Glomerular visceral epithelial cell (primary cell): ENCODE measurements at regions not wholly inside any gene's neighbourhood (a gene's known extent, or its start where the extent isn't known, plus 50 kb on each side); places are given as distances from the start of the nearest gene placed in this dataset.
A peak's percentile ranks its signal among the peaks of the same experiment; 100 is the strongest.

Experiments
- DNase-seq: peaks from one replicate; pipeline ENCODE4 v3.0.0-alpha.2; 2016; ENCODE audit errors: extremely low spot score

DNA sequence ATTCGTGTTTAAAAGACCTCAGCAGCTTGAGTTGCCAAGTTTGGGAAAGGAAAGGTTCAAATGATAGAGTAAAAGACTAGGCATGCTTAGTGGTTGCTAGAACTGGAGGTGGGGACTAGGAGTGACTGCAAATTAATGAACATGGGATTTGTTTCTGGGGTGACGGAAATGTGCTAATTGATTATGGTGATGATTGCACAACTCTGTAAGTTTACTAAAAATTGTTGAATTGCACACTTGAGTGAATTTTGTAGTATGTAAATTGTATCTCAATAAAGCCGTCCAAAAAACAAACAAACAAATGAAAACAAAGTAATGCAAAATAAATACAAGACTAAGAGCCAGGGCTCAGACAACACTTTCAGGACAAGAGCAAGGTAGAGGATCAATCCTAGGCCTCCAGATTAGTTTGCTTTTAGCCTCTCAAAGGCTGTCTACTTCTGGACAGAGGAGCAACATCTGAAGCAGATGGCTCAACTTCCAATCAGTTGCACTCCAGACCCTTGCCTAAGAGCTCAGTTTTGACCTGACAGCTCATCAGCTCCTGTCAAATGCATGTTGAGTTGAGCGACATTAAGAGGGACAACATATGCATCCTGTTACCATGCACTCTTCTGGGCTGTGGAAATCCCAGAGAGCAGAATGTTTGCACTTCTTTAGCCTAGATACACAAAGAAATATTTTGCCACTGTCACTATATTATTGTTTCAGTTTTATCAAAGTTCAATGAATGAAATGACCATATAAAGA, 111.2 kb upstream of the ASIC2 start:
- DNase-seq, result no peak

DNA sequence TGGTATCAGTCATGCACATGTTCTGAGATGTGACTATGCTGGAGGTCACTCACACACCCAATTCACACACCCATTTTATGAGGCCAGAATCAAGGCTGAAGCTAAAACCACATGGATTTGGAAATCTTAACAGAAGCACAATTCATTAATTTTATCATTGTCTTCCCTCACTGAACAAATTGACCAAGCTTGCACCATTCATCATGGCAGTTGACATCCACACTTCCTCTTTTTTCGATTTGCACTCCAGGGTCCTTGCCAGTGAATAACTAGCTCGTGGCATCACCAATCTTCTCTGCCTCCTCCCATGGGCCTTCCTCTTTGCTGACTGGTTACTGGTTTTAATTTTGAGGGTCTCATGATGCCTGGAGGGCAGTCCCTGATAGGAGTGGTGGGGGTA, 123.0 kb upstream of the ASIC2 start:
- no peak for DNase-seq

DNA sequence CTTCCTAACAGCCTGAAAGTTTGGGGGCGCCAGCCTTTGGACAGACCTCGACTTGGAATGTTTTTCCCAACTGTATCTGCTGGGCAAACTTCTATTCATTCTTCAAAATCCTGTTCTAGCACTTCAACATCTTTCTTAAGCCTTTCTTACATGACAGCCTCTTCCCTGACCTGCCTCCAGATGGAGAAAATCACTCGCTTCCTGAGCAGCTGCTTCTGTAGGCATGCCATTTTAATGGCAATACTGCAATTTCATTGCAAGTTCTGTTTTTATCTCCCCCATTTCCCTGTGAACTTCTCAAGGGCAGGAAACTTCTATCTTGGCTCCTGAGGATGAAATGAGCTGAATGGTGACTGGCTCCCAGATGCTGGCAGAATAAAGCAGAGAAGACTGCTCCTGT, 128.8 kb upstream of the ASIC2 start:
- DNase-seq, result no peak

DNA sequence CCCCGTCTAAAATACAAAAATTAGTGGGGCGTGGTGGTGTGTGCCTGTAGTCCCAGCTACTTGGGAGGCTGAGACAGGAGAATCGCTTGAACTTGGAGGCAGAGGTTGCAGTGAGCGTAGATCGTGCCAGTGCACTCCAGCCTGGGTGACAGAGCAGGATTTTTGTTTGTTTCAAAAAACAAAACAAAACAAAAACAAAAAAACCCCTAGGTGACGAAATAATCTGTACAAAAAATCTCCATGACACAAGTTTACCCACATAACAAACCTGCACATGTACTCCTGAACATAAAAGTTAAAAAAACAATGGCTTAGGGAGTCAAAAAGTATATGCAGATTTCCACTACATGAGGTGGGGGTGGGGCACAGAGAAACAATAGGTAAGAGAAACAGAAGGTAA, 140.5 kb upstream of the ASIC2 start:
- no peak for DNase-seq

DNA sequence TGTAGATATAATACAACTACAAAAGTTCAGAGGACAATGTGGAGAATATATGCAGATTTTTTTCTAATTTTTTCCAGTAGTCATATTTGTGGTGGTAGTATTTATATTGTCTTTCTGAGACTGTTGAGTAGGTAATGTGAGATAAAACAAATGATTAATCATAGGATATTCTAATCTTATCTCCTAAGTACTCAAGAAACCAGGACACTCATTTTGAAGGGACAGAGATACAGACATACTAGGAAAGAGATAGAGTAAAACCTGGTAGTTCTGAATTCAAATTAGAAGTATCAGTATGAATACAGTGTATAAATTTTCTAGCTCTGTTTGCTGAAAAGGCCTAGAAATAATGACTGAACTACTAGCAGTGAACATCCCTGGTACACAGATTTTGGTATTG, 141.7 kb upstream of the ASIC2 start:
- DNase-seq, result no peak

DNA sequence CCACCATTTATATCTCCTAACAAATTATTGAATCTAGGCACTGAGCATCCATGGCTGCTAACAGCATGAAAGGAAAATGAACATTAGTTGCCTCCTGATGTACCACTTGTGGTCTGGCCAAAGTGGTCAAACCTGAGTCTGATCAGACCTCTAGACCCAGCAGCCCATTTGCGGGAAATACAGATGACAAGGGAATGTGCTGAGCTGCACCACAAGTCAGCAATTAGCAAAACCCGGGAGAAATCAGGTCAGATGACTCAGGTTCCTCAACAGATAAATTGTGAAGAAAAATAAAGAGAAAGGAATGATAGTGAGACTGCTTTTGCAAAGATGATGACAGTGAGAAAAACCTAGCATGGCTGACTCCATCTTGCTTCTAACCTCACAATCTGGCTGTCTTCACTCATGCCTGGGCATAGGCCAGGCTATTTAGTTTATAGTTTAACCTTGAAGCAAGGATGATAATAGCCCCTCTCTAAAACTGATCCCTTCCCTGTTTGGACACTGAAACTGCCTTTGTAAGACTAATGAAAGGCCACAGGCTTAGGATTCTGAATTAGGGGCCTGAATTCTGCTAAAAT, 142.7 kb upstream of the ASIC2 start:
- peak; percentile 36 for DNase-seq

DNA sequence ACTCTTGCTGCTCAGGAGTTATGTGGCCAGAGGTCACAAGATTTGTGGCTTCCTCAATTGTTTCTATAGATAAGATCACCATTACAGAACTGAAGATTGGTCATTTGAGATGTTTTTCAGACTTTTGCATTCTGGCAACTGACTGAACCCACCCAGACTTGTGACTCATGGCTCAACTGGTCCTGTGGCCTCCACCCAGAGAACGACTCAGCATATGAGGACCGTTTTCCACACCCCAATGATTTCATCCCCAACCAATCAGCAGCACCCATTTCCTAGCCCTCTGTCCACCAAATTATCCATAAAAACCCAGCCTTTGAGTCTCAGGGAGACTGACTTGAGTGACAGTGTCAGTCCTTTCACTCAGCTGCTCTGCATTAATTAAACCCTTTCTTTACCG, 143.2 kb upstream of the ASIC2 start:
- DNase-seq, result peak; percentile 43

DNA sequence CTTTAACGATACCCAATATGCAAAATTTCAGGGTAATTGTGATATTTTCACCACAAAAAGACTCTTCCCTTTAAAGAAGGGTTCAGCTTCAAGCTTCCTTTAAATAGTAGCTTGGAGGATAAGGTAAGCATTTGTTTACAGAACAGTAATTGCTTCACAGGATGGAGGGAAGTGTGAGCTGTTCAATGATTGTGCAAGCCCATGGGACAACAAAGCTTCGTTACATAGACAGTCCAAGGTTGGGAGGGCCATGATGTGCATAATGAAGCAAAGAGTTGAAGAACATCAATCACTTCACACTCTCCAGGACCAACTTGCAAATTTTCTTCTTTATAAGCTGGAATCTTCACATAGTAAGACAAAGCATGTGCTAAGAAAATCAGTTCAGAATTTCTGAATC, 145.0 kb upstream of the ASIC2 start:
- DNase-seq, result no peak

DNA sequence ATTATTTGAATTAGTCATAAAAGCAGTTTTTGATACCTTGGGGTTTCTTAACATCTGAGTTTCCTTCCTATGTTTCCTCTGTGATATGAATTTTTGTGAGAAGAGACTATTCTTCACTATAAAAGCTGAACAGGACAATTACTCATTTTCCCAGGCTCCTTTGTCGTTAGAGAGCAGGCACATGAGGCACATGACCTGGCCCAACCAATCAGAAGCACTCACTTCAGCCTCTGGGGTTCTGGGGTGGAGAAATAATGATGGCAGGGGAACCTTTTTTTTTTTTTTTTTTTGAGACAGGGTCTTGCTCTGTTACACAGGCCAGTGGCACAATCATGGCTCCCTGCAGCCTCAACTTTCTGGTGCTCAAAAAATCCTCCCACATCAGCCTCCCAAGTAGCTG, 145.5 kb upstream of the ASIC2 start:
- no peak for DNase-seq

DNA sequence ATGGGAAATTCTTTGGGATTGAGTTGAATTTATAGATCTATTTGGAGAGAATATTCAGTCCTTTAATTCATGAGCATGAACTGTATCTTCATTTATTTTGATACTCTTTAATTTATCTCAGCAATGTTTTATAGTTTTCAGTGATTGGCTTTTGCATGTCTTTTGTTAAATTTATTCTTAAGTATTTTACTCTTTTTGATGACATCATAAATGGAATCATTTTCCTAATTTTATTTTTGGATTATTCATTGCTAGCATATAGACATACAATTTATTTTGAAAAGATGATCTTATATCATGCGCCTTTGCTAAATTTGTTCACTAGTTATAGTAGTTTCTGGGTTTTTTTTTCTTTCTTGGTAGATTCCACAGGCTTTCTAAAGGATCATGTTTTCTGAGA, 149.2 kb upstream of the ASIC2 start:
- no peak for DNase-seq

DNA sequence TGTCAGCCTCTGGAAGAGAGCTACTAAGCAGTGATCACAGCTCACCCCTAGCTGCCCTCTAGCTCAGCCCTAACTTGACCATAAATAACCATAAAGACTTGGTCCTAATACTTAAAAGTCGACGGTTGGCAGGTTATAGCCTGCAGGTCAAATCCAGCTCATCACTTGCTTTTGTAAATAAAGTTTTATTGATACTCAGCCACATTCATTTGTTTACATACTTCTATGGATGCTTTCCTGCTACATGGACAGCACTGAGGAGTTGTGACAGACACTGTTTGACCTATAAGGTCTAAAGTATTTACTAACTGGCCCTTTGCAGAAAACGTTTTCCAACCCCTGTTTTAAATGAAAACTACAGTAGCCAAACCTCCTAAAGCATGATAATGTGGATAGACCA, 151.6 kb upstream of the ASIC2 start:
- DNase-seq, result no peak

DNA sequence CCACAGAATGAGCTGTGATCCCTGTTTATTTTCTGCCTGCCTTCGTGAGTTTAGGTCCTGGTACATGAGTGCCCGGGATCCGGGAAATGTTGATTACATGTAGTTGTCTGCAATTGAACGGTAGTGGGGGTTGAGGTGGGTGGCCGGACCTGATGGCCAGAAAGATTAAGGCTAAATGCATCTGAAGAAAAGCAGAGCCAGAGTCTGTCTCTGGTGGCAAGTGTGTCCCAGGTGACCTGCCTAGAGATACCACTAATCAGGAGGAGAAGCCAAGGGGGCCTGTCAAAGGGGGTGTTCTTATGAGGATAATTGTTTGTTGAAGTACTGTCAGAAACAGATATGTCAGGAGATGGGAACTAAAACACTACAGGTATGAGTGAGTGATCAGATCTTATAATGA, 154.0 kb upstream of the ASIC2 start:
- no peak for DNase-seq

DNA sequence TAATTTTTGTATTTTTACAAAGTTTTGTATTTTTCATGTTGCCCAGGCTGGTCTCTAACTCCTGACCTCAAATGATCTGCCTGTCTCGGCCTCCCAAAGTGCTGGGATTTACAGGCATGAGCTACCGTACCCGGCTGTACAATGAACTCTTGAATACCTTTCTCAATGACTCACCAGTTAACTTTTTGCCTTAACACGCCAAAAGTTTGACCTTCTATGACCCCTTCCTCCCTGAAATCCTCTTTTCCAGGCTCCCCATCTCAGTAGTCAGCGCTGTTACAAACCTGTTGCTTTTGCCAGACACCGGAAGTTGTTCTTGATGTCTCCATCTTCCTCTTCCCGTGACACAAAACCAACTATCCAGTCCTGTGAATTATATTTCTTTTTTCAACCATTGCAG, 158.1 kb upstream of the ASIC2 start:
- DNase-seq, result peak; percentile 13

DNA sequence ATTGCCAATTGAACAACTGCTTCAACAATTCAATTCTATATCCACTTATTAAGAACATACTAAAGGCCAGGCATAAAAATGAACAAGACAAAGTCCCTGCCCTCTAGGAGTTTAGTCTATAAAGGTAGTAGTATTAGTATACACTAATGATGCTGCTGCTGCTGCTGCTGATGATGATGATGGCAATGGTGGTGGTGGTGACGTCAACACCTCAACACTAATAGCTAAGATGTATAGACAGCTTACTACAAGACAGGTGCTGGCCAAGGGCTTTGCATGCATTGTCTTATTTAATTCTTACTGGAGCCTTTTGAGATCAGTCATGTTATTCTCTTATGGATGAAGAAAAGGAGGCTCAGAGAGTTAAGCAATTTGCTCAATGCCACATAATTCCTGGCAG, 164.4 kb upstream of the ASIC2 start:
- no peak for DNase-seq

DNA sequence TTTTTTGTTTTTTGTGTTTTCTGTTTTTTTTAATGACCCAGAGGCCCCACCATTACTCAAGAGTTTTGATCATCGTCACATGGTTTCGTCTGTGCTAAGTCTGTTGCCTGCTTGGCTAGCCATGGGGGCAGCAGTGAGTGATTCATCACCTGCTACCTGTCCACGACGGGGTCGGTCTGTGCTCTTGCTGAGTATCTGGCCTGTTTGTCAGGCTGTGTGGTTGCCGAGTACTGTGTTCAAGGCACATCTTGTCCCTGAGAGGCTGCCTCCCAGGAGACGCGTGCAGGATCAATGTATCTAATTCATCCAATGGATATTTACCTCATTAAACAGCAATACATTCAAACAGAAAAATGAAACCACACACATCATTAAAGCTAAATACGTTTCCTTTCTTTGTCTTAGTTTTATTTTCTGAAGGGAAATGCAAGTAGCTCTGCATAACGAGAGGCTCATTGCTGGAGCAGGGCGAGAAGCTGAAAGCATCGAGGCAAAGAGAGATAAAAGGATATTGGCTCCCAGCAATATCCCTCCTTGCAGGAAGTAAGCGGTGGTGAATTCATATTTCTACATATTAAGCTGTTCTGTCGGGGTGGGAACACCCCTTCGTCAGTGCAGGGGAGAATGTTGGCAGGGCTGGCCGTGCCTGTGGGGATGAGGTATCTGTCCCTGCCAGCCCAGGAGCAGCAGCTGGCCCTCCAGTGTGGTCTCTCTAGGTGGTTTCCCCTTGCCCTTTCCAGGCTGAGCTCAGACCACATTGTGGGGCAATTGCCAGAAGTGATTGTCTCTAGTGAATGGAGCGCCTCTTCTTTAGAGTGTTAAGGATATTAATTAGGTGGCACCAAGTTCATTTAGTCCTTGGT, 166.2 kb upstream of the ASIC2 start:
- DNase-seq, result peak; percentile 91

DNA sequence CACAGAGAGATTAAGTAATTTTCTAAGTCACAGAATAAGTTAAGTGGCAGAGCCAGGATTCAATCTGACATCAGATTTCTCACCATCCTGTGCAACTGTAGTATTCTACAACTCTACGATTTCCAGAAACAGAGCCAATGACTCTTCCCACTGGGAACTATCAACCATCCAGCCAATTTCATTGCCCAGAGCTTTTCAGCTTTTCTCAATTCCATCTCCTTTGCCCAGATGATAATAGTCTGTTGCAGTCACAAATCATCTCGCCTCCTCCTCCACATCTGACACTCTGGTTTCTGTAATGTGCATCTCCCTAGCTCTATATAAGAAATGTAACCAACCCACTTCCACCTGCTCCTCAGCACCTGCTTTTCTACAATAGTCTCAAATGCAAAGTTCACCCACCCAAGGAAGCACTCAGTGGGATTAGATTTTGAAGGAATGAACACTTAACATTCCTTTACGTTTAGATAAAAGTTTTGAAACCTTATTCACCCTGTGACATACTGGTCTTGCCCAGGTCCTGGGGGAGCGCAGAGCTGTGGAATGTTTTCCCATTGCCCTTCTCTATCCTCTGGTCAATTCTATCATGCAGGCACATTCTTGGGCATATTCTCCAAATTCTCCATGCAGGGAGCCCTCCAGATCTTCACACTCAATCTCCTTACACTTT, 167.8 kb upstream of the ASIC2 start:
- peak; percentile 85 for DNase-seq

DNA sequence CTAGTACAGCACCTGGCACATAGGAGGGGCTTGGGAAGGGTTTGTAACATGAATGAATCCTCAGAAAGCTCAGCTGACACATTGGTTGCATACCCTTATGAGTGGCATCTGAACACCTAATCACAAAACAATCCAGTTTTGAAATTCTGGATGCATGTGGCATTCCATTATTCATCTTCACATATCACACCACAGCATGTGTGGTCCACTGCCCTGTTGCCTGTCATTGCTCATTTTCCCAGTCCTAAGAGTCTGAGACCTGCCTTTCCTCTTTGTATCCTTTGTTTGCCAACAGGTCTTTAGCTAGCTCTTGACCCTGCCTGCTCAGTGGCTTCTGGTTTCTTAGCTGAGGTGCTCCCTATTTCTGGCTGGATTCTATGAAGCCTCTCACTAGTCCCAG, 170.8 kb upstream of the ASIC2 start:
- peak; percentile 81 for DNase-seq

DNA sequence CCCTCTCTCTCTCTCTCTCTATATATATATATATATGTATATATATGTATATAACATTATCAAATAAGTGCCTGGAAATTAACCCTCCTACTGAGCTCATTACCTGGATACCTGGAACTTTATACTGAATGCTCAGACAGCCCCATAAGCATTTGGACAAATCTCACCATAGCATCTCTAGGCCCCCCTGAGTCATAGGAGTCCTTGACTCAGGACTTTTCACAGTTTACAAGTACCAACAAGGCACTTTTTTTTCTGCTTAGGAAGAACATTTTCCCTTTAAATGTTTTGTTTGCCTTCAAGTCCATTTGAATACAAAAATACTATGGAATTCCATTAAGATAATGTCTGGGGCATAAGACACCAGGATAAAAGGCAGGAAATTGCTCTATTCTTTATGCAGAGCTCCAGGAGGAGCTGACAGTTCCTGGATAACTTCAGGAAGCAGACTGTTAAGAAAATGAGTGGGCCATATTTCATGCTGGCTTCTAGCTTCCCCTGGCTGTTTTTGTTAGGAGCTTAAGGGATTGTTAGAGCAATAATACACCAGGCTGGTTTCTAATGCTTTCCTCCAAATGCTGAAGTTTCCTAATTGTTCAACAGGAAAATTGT, 171.7 kb upstream of the ASIC2 start:
- peak; percentile 8 for DNase-seq

DNA sequence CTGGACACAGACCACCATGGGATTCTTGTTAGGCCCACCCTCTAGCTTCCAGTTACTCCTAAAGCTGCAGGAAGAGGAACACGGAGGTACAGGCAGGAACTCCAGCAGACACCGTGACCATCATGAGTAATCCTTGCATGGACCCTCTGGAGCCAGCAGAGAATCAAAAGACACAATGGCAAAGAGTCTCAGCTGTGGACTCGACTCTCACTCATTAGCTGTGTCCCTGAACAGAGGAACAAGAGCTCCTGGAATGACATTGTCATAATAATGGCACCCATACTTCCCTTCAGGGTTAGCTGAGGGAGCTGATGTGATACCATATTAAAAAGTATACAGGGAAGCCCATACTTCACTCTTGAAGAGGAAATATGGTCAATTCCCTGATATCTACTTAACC, 176.3 kb upstream of the ASIC2 start:
- DNase-seq, result no peak

DNA sequence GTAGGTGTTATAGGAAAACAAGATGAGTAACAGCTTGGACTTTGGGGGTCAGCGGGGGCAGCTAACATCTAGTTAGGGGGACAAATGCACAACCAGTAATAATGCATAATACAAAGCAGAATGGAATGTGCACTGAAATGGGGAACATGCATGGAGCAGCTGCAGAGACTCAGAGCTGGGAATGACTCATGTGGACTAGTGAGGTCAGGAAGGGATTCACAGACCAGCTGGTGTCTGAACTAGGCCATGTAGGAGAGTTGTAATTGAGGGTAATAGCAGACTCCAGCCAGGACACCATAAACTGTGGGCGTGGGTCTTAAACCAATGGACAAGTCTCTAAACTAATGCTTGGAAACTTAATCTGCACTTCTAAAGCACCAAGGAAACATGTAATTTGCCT, 176.8 kb upstream of the ASIC2 start:
- DNase-seq, result peak; percentile 86

DNA sequence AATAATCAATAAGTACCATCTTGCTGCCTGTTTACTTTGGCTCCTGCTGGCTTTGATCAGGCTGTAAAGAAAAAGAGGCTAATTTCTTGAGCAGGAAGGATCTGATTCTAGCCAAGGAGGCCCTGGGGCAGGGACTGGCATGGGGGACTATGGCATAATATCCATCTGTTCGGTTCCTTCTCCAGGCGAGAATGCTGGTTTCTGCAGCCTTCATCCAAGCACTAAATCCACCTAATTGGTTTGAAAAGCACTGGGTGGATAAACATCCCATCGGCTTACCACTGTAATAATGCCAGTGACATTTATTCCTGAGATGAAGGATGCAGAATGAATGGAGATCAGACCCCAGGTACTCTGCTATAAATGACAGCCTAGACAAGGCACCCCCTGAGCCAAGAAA, 180.0 kb upstream of the ASIC2 start:
- DNase-seq, result no peak

DNA sequence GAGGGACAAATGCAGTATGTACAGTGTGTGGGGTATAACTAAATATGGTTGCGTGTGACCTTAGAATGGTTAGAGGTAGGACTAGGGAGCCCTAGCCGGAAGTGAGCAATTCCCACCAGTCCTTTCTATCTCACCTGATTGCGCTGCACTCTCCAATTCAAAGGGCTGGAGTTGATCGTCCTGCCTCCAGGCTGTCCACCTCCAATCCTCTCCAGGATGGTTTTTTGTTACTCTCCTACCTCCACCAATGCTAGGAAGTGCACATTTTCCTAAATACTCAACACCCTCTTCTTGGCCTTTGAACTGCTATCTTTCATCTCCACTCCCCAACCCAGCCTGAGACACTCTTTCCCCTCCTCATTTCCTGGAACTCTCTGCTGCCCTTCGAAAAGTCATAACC, 181.7 kb upstream of the ASIC2 start:
- DNase-seq, result no peak
